GM12865 (cell line): ENCODE measurements at regions not wholly inside any gene's neighbourhood (a gene's known extent, or its start where the extent isn't known, plus 50 kb on each side); places are given as distances from the start of the nearest gene placed in this dataset.

Experiments
- DNase-seq: peaks from one replicate; pipeline ENCODE4 v3.0.0; 2010; ENCODE audit warnings: low read depth
- H3K4me3 ChIP-seq: 2 replicates; pipeline ENCODE4 v1.5.1; 2011; ENCODE audit warnings: mild to moderate bottlenecking, low read depth, low read length, control low read depth
- TF ChIP-seq, protein P1 (sequence below): IDR thresholded peaks from 2 replicates; pipeline ENCODE4 v1.5.1; 2011; ENCODE audit warnings: low read length, control low read depth, low read depth, inconsistent platforms; ENCODE audit not compliant: insufficient read depth; ENCODE audit errors: missing control alignments

DNA sequence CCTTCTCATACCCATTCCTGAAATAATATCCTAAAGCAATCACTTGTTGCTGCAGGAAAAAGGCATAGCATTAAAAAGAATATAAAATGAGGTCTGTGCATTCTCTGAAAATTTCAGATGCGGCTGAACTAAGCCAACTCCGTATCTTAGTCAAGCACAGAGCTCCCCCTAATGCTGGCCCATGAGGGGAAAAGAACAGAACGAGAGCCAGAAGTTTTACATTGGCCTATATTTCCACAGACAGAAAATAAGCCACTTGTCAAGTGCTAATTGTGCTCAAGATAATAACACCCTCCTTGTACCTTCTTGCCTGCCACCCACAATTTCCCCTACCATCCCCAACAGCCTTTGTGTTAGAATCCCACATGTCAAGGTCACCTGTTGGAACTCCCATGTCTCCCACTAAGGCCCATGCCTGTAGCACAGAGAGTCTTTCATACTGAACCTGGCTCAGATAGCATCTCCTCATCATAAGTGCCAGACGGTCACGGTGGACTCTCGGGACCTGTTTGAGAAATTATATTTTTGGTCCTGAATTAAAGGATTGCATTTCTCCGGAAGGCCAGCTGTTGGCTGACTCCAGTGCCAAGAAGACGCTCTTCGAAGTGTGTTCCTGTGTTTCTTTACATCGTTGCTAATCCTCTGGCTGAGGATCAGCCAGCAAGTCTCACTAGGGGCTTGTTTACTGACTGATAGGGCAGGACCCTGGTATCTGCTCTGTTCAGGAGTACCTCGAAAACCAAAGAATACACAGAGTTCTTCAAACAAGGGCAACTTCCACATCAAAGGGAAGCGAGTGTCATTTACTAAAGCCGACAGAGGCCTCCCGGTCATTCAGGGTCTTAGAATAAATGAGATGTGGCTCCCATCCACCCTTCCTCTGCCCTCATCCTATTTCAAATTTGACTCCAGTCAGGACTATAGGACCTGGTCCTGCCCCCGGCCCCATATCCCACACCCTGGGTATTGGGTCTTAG, 183.4 kb upstream of the FBXL4 start:
- DNase-seq = no peak
- H3K4me3 ChIP-seq = no peak overlapping the region
- TF ChIP-seq, protein P1, sequence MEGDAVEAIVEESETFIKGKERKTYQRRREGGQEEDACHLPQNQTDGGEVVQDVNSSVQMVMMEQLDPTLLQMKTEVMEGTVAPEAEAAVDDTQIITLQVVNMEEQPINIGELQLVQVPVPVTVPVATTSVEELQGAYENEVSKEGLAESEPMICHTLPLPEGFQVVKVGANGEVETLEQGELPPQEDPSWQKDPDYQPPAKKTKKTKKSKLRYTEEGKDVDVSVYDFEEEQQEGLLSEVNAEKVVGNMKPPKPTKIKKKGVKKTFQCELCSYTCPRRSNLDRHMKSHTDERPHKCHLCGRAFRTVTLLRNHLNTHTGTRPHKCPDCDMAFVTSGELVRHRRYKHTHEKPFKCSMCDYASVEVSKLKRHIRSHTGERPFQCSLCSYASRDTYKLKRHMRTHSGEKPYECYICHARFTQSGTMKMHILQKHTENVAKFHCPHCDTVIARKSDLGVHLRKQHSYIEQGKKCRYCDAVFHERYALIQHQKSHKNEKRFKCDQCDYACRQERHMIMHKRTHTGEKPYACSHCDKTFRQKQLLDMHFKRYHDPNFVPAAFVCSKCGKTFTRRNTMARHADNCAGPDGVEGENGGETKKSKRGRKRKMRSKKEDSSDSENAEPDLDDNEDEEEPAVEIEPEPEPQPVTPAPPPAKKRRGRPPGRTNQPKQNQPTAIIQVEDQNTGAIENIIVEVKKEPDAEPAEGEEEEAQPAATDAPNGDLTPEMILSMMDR = no peak

DNA sequence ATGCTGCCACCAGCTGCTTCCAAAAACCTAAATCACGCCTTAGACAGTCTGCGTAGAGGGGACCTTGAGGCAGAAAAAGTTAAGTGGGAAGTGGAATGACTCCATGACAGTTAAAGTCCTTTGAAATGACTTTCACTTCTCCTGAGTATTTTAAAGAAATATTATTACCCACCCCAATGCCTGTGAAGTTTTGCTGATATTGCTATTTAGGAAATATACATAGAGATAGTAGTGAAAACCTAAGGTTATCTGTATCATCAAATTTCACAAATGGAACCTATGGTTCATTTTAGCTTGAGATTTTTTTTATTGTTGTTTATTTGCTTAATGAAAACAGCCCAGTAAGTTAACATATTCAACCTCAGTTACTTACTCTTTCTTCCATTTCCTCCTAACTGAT, 182.1 kb upstream of the FBXL4 start:
- no peak overlapping the region for H3K4me3 ChIP-seq
- DNase-seq = no peak
- TF ChIP-seq, protein P1 = no peak

DNA sequence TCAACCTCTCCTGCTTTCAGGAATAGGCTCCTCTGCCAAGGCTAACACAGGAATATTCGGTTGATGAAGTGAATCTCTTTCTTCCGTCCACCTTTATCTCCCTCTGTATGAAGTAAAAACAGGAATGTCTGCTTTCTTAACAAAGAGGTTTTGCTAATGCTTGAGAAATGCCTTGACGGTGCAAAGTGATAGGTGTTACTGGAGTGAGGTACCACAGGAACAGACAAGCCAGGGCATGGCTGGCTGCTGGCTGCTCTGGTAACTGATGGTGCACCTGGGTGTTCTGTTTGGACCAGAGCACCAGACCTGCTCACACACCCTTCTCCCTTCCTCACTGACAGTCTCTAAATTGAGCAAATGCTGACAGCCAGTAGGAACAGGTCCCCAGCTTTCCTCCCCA, 174.0 kb upstream of the FBXL4 start:
- TF ChIP-seq, protein P1 = no peak
- DNase-seq = no peak
- no peak overlapping the region for H3K4me3 ChIP-seq

DNA sequence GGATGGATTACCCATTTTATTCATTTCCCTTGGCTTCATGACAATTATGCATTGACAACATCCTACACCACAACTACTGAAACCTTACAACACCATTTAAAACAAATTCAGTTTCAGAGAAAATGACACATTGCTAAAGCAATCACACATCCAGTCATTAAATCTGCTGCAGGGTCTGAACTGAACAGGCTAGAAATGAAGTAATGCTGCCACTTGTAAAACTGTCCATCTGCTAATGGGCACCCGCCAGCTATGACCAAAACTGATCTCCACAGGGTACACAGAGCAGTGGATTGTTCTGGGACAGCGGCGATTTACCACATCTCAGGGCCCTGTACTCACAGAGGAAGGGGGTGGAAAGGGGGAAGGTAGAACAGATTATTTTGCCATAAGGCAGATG, 172.9 kb upstream of the FBXL4 start:
- H3K4me3 ChIP-seq = no peak overlapping the region
- DNase-seq = no peak
- TF ChIP-seq, protein P1 = no peak

DNA sequence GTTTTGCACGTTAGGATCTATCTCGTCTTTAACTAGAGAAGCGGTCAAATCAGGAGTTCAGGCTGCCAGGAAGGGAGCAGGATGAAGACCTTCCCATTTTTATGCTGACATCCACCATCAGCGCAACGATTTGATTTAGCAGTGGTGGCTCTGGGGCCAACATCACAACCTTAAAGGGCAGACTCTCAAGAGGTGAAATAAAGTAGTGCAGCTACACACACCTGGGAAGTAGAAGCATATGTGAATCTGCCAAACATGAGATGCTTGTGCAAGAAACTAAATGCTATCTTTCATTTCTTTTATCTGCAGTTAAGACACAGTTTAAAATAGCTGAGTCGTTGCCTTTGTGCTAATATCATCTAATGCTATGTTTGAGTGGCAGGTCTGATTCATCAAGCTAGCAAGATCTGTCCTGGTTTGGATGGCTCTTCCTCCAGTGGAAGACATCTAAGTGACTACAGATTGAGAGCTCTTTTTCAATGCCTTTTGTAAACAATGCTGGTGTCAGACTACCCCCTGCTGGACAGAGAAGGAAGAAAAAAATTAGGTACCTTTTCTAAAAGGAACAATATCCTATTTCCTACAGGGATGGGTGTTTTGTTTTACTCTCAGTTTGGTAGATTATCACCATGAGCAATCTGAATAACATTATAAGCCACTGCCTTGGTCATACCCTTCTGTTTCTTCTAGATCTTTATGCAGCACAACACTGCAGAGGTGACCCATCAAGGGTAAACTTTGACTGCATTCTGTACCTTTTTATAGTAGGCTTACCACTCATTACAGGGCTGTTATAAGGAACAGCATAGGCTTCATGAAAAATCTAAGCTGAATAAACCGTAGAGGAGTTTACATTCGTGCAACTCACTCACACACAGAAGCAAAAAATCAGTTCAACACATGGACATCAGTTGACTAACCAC, 171.6 kb upstream of the FBXL4 start:
- H3K4me3 ChIP-seq = no peak overlapping the region
- peak; percentile 44 for DNase-seq
- TF ChIP-seq, protein P1 = peak; percentile 62

DNA sequence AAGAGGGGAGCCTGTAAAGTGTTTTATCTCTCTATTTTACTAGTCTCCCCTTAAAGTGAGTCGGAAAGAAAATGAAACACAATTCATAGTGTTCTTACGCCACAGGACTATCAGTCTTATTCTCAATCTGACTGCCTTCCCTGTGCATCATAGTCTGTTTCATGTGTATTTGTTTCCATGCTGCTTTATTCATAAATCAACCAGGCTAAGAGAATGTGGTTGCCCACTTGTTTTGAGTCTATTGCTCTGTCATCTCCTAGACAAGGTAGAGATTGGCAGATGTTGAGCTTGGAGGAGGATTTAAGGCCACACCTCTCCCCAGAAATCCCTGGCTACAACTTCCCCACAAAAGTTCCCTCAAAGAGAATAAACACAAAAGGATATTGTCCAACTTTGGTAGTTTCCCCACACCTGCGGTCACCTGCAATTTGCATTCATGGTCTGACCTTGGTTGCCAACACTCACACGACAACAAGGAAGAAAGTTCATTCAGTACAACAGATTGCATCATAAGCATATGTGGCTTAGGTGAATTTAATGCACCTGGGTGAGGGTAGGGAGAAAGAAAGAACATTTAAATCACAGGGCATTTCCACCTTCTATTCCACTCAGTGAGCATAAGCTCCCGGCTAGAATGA, 167.1 kb upstream of the FBXL4 start:
- TF ChIP-seq, protein P1 = no peak
- DNase-seq = no peak

More for the DNA sequence above, 167.1 kb upstream of the FBXL4 start:
- H3K4me3 ChIP-seq = no peak overlapping the region
